ENCODE measurements at regions not wholly inside any gene's neighbourhood (a gene's known extent, or its start where the extent isn't known, plus 50 kb on each side); places are given as distances from the start of the nearest gene placed in this dataset.
A peak's percentile ranks its signal among the peaks of the same experiment; 100 is the strongest.

GRCh38 chr2:13986119-13986720 is 646.3 kb upstream of the LRATD1 start:
- in situ Hi-C loops (cut with HindIII; ENCODE audit: low pct_unique_long_range_greater_than_20kb, low sequenced_read_pairs) = no loop called here
- DNase-seq (ENCODE audit: low read depth in 1 of 2, low spot score in 1 of 2) = no peak
- no peak for TF ChIP-seq JUND (IDR thresholded peaks at IDR 0.05; ENCODE audit: low read depth)

GRCh38 chr2:13996527-13996926 is 636.0 kb upstream of the LRATD1 start:
- no peak for TF ChIP-seq JUND (IDR thresholded peaks at IDR 0.05; ENCODE audit: low read depth)
- DNase-seq (ENCODE audit: low read depth in 1 of 2, low spot score in 1 of 2) = no peak
- in situ Hi-C loops (cut with HindIII; ENCODE audit: low pct_unique_long_range_greater_than_20kb, low sequenced_read_pairs) = no loop called here

- no peak for DNase-seq (ENCODE audit: low read depth in 1 of 2, low spot score in 1 of 2)
- TF ChIP-seq JUND (IDR thresholded peaks at IDR 0.05; ENCODE audit: low read depth) = no peak
- in situ Hi-C loops (cut with HindIII; ENCODE audit: low pct_unique_long_range_greater_than_20kb, low sequenced_read_pairs) = no loop called here
Measured at GRCh38 chr2:14011190-14011589, 621.3 kb upstream of the LRATD1 start.

GRCh38 chr2:14015113-14015630 is 617.3 kb upstream of the LRATD1 start:
- TF ChIP-seq JUND (IDR thresholded peaks at IDR 0.05; ENCODE audit: low read depth) = no peak
- in situ Hi-C loops (cut with HindIII; ENCODE audit: low pct_unique_long_range_greater_than_20kb, low sequenced_read_pairs) = no loop called here
- DNase-seq (ENCODE audit: low read depth in 1 of 2, low spot score in 1 of 2) = no peak

- TF ChIP-seq JUND (IDR thresholded peaks at IDR 0.05; ENCODE audit: low read depth) = no peak
- in situ Hi-C loops (cut with HindIII; ENCODE audit: low pct_unique_long_range_greater_than_20kb, low sequenced_read_pairs) = no loop called here
- peak in 1 of 2 experiments; percentile 13 for DNase-seq (ENCODE audit: low read depth in 1 of 2, low spot score in 1 of 2)
Measured at GRCh38 chr2:14016289-14016955, 616.1 kb upstream of the LRATD1 start.

- no peak for TF ChIP-seq JUND (IDR thresholded peaks at IDR 0.05; ENCODE audit: low read depth)
- in situ Hi-C loops (cut with HindIII; ENCODE audit: low pct_unique_long_range_greater_than_20kb, low sequenced_read_pairs) = no loop called here
- no peak for DNase-seq (ENCODE audit: low read depth in 1 of 2, low spot score in 1 of 2)
Measured at GRCh38 chr2:14018620-14019019, 613.9 kb upstream of the LRATD1 start.

GRCh38 chr2:14023558-14023957 is 609.0 kb upstream of the LRATD1 start:
- no peak for DNase-seq (ENCODE audit: low read depth in 1 of 2, low spot score in 1 of 2)
- TF ChIP-seq JUND (IDR thresholded peaks at IDR 0.05; ENCODE audit: low read depth) = no peak

GRCh38 chr2:14039134-14039533 is 593.4 kb upstream of the LRATD1 start:
- TF ChIP-seq JUND (IDR thresholded peaks at IDR 0.05; ENCODE audit: low read depth) = no peak
- in situ Hi-C loops (cut with HindIII; ENCODE audit: low pct_unique_long_range_greater_than_20kb, low sequenced_read_pairs) = no loop called here
- DNase-seq (ENCODE audit: low read depth in 1 of 2, low spot score in 1 of 2) = no peak

More at GRCh38 chr2:14023558-14023957, 609.0 kb upstream of the LRATD1 start:
- in situ Hi-C loops (cut with HindIII; ENCODE audit: low pct_unique_long_range_greater_than_20kb, low sequenced_read_pairs) = no loop called here

- in situ Hi-C loops (cut with HindIII; ENCODE audit: low pct_unique_long_range_greater_than_20kb, low sequenced_read_pairs) = no loop called here
- DNase-seq (ENCODE audit: low read depth in 1 of 2, low spot score in 1 of 2) = no peak
- TF ChIP-seq JUND (IDR thresholded peaks at IDR 0.05; ENCODE audit: low read depth) = no peak
Measured at GRCh38 chr2:14047491-14047890, 585.0 kb upstream of the LRATD1 start.

- no peak for DNase-seq (ENCODE audit: low read depth in 1 of 2, low spot score in 1 of 2)
- in situ Hi-C loops (cut with HindIII; ENCODE audit: low pct_unique_long_range_greater_than_20kb, low sequenced_read_pairs) = no loop called here
- no peak for TF ChIP-seq JUND (IDR thresholded peaks at IDR 0.05; ENCODE audit: low read depth)
Measured at GRCh38 chr2:14051401-14051800, 581.1 kb upstream of the LRATD1 start.

GRCh38 chr2:14053105-14053504 is 579.4 kb upstream of the LRATD1 start:
- TF ChIP-seq JUND (IDR thresholded peaks at IDR 0.05; ENCODE audit: low read depth) = no peak
- in situ Hi-C loops (cut with HindIII; ENCODE audit: low pct_unique_long_range_greater_than_20kb, low sequenced_read_pairs) = no loop called here
- no peak for DNase-seq (ENCODE audit: low read depth in 1 of 2, low spot score in 1 of 2)

GRCh38 chr2:14064346-14064745 is 568.2 kb upstream of the LRATD1 start:
- no peak for DNase-seq (ENCODE audit: low read depth in 1 of 2, low spot score in 1 of 2)
- in situ Hi-C loops (cut with HindIII; ENCODE audit: low pct_unique_long_range_greater_than_20kb, low sequenced_read_pairs) = no loop called here
- no peak for TF ChIP-seq JUND (IDR thresholded peaks at IDR 0.05; ENCODE audit: low read depth)

GRCh38 chr2:14072338-14072737 is 560.2 kb upstream of the LRATD1 start:
- TF ChIP-seq JUND (IDR thresholded peaks at IDR 0.05; ENCODE audit: low read depth) = no peak
- in situ Hi-C loops (cut with HindIII; ENCODE audit: low pct_unique_long_range_greater_than_20kb, low sequenced_read_pairs) = no loop called here
- DNase-seq (ENCODE audit: low read depth in 1 of 2, low spot score in 1 of 2) = peak in 1 of 2 experiments; percentile 3
